ENCODE measurements at regions not wholly inside any gene's neighbourhood (a gene's known extent, or its start where the extent isn't known, plus 50 kb on each side); places are given as distances from the start of the nearest gene placed in this dataset.

GRCh38 chr19:29422486-29423085 lies 103.2 kb upstream of the VSTM2B start:
- H3K4me3 ChIP-seq (ENCODE audit: low read length): no peak overlapping the region
- TF ChIP-seq CTCF (IDR thresholded peaks at IDR 0.05; ENCODE audit: insufficient read depth, low read depth, low read length, missing control alignments): no peak
- DNase-seq (ENCODE audit: low read depth): no peak

GRCh38 chr19:29428071-29428470 lies 97.7 kb upstream of the VSTM2B start:
- no peak for TF ChIP-seq CTCF (IDR thresholded peaks at IDR 0.05; ENCODE audit: insufficient read depth, low read depth, low read length, missing control alignments)
- DNase-seq (ENCODE audit: low read depth): no peak
- H3K4me3 ChIP-seq (ENCODE audit: low read length): no peak overlapping the region

- no peak for DNase-seq (ENCODE audit: low read depth)
- TF ChIP-seq CTCF (IDR thresholded peaks at IDR 0.05; ENCODE audit: insufficient read depth, low read depth, low read length, missing control alignments): no peak
- H3K4me3 ChIP-seq (ENCODE audit: low read length): no peak overlapping the region
Observed at GRCh38 chr19:29429021-29429420, 96.8 kb upstream of the VSTM2B start.

- TF ChIP-seq CTCF (IDR thresholded peaks at IDR 0.05; ENCODE audit: insufficient read depth, low read depth, low read length, missing control alignments): no peak
- no peak for DNase-seq (ENCODE audit: low read depth)
- no peak overlapping the region for H3K4me3 ChIP-seq (ENCODE audit: low read length)
Observed at GRCh38 chr19:29429581-29429980, 96.2 kb upstream of the VSTM2B start.

GRCh38 chr19:29431332-29431731 lies 94.5 kb upstream of the VSTM2B start:
- no peak for TF ChIP-seq CTCF (IDR thresholded peaks at IDR 0.05; ENCODE audit: insufficient read depth, low read depth, low read length, missing control alignments)

GRCh38 chr19:29432677-29433076 lies 93.1 kb upstream of the VSTM2B start:
- no peak for DNase-seq (ENCODE audit: low read depth)
- no peak for TF ChIP-seq CTCF (IDR thresholded peaks at IDR 0.05; ENCODE audit: insufficient read depth, low read depth, low read length, missing control alignments)
- H3K4me3 ChIP-seq (ENCODE audit: low read length): no peak overlapping the region

More at GRCh38 chr19:29431332-29431731, 94.5 kb upstream of the VSTM2B start:
- DNase-seq (ENCODE audit: low read depth): no peak
- H3K4me3 ChIP-seq (ENCODE audit: low read length): no peak overlapping the region

- H3K4me3 ChIP-seq (ENCODE audit: low read length): no peak overlapping the region
- DNase-seq (ENCODE audit: low read depth): no peak
- no peak for TF ChIP-seq CTCF (IDR thresholded peaks at IDR 0.05; ENCODE audit: insufficient read depth, low read depth, low read length, missing control alignments)
Observed at GRCh38 chr19:29436591-29437103, 89.1 kb upstream of the VSTM2B start.

Measured in epithelial cell of esophagus (primary cell).